Activated CD4-positive, CD25-positive, alpha-beta regulatory T cell treated with anti-CD3 and anti-CD28 coated beads, Interleukin-2, amount 50 U/mL, for 24 hours (primary cell): ENCODE measurements at regions not wholly inside any gene's neighbourhood (a gene's known extent, or its start where the extent isn't known, plus 50 kb on each side); places are given as distances from the start of the nearest gene placed in this dataset.

Experiments used
- ATAC-seq, 2 donors: fragments of 150-1000 bp; cut with Tn5 transposase; one replicate each; pipeline ENCODE4 v1.10.0; 2021; ENCODE audit warnings: mild to moderate bottlenecking in 1 of 2, moderate library complexity in 1 of 2

- ATAC-seq, result no peak
Observed at GRCh38 chr2:128452536-128453530, 134.2 kb upstream of the HS6ST1 start.

- no peak for ATAC-seq
Observed at GRCh38 chr2:128454980-128455720, 136.5 kb upstream of the HS6ST1 start.

GRCh38 chr2:128455721-128456050 lies 137.0 kb upstream of the HS6ST1 start:
- no peak for ATAC-seq

- no peak for ATAC-seq
Observed at GRCh38 chr2:128456281-128456680, 137.6 kb upstream of the HS6ST1 start.

GRCh38 chr2:128457006-128457604 lies 138.4 kb upstream of the HS6ST1 start:
- ATAC-seq, result no peak

- ATAC-seq, result no peak
Observed at GRCh38 chr2:128457716-128458115, 139.0 kb upstream of the HS6ST1 start.

GRCh38 chr2:128458505-128458904 lies 139.8 kb upstream of the HS6ST1 start:
- no peak for ATAC-seq

GRCh38 chr2:128464456-128464855 lies 145.8 kb upstream of the HS6ST1 start:
- no peak for ATAC-seq

GRCh38 chr2:128465246-128466170 lies 146.8 kb upstream of the HS6ST1 start:
- no peak for ATAC-seq

GRCh38 chr2:128466376-128466775 lies 147.7 kb upstream of the HS6ST1 start:
- ATAC-seq, result no peak

GRCh38 chr2:128466776-128467175 lies 148.1 kb upstream of the HS6ST1 start:
- ATAC-seq, result no peak

- ATAC-seq, result no peak
Observed at GRCh38 chr2:128467321-128467969, 148.8 kb upstream of the HS6ST1 start.

- no peak for ATAC-seq
Observed at GRCh38 chr2:128468186-128468920, 149.7 kb upstream of the HS6ST1 start.

- ATAC-seq, result no peak
Observed at GRCh38 chr2:128469203-128469602, 150.5 kb upstream of the HS6ST1 start.

GRCh38 chr2:128469875-128470274 lies 151.2 kb upstream of the HS6ST1 start:
- no peak for ATAC-seq

- ATAC-seq, result peak in 1 of 2 donors; percentile 7
Observed at GRCh38 chr2:128472789-128473174, 154.1 kb upstream of the HS6ST1 start.

- ATAC-seq, result peak; percentile 68
Observed at GRCh38 chr2:128473175-128474035, 154.7 kb upstream of the HS6ST1 start.

- ATAC-seq, result no peak
Observed at GRCh38 chr2:128474036-128474955, 155.6 kb upstream of the HS6ST1 start.

GRCh38 chr2:128474962-128475361 lies 156.3 kb upstream of the HS6ST1 start:
- ATAC-seq, result no peak
